Fibroblast of mammary gland (primary cell): ENCODE measurements at regions not wholly inside any gene's neighbourhood (a gene's known extent, or its start where the extent isn't known, plus 50 kb on each side); places are given as distances from the start of the nearest gene placed in this dataset.

Experiments used
- DNase-seq: peaks from one replicate; pipeline ENCODE4 v3.0.0-alpha.2; 2010; ENCODE audit warnings: low read depth
- H3K4me3 ChIP-seq: 2 replicates; pipeline ENCODE4 v1.5.1; 2011; ENCODE audit warnings: low read depth, mild to moderate bottlenecking, low read length, moderate library complexity; ENCODE audit not compliant: control insufficient read depth
- CTCF ChIP-seq: conservative IDR thresholded peaks from 2 replicates; pipeline ENCODE4 v1.5.1; 2011; ENCODE audit warnings: low read depth, low read length, inconsistent platforms; ENCODE audit not compliant: control insufficient read depth, insufficient read depth

- H3K4me3 ChIP-seq = no peak overlapping the region
- TF ChIP-seq CTCF = no peak
- DNase-seq = no peak
Measured at GRCh38 chr9:23577611-23578010, 248.4 kb downstream of the ELAVL2 start.

GRCh38 chr9:23581931-23582330 is 244.1 kb downstream of the ELAVL2 start:
- H3K4me3 ChIP-seq = no peak overlapping the region
- DNase-seq = peak; percentile 19
- TF ChIP-seq CTCF = no peak

GRCh38 chr9:23582836-23583235 is 243.2 kb downstream of the ELAVL2 start:
- no peak for TF ChIP-seq CTCF
- no peak overlapping the region for H3K4me3 ChIP-seq
- no peak for DNase-seq

- no peak overlapping the region for H3K4me3 ChIP-seq
- TF ChIP-seq CTCF = no peak
- DNase-seq = no peak
Measured at GRCh38 chr9:23586906-23587305, 239.1 kb downstream of the ELAVL2 start.

GRCh38 chr9:23587433-23587832 is 238.6 kb downstream of the ELAVL2 start:
- no peak for DNase-seq
- H3K4me3 ChIP-seq = no peak overlapping the region
- TF ChIP-seq CTCF = no peak

GRCh38 chr9:23587903-23588302 is 238.1 kb downstream of the ELAVL2 start:
- no peak for TF ChIP-seq CTCF
- no peak for DNase-seq
- no peak overlapping the region for H3K4me3 ChIP-seq
